ENCODE measurements at regions not wholly inside any gene's neighbourhood (a gene's known extent, or its start where the extent isn't known, plus 50 kb on each side); places are given as distances from the start of the nearest gene placed in this dataset.

DNA sequence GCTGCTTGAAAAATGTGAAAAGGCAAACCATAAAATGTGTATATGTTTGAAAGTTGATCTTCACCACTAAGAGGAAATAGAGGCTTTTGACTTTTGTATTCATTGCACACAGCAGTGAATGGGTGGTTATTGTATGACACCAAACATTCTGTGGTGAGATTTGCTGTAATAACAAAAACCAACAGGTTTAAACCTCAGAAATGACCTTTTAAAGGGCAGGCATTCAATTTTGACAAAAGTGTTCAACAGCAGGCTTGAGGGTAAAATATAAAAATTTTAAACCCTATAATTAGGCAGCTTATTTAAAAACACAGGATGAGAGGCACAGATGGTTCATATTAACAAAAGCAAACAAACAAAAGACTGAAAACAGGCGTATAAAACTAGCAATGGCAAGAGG, 128.1 kb upstream of the NUDT12 start:
- TF ChIP-seq POLR2AphosphoS5 (IDR thresholded peaks at IDR 0.05; ENCODE audit: insufficient read depth, low read depth, low read length) = no peak
- TF ChIP-seq, protein P1, sequence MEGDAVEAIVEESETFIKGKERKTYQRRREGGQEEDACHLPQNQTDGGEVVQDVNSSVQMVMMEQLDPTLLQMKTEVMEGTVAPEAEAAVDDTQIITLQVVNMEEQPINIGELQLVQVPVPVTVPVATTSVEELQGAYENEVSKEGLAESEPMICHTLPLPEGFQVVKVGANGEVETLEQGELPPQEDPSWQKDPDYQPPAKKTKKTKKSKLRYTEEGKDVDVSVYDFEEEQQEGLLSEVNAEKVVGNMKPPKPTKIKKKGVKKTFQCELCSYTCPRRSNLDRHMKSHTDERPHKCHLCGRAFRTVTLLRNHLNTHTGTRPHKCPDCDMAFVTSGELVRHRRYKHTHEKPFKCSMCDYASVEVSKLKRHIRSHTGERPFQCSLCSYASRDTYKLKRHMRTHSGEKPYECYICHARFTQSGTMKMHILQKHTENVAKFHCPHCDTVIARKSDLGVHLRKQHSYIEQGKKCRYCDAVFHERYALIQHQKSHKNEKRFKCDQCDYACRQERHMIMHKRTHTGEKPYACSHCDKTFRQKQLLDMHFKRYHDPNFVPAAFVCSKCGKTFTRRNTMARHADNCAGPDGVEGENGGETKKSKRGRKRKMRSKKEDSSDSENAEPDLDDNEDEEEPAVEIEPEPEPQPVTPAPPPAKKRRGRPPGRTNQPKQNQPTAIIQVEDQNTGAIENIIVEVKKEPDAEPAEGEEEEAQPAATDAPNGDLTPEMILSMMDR (IDR thresholded peaks at IDR 0.05; ENCODE audit: extremely low read depth in 1 of 2, insufficient read depth in 1 of 2, low read depth in 1 of 2, low read length in 2 of 2) = no peak
- TF ChIP-seq, protein P2, sequence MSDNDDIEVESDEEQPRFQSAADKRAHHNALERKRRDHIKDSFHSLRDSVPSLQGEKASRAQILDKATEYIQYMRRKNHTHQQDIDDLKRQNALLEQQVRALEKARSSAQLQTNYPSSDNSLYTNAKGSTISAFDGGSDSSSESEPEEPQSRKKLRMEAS (IDR thresholded peaks at IDR 0.05; ENCODE audit: insufficient read depth, insufficient read length) = no peak
- no peak for TF ChIP-seq POLR2A (IDR thresholded peaks at IDR 0.05; ENCODE audit: low read depth, low read length)

Data from endothelial cell of umbilical vein (primary cell).